Spleen (tissue), 11 donors: ENCODE measurements at regions not wholly inside any gene's neighbourhood (a gene's known extent, or its start where the extent isn't known, plus 50 kb on each side); places are given as distances from the start of the nearest gene placed in this dataset.
A peak's percentile ranks its signal among the peaks of the same experiment; 100 is the strongest.

Source experiments
- DNase-seq: peaks from one replicate; pipeline ENCODE4 v3.0.0-alpha.2; 2020
- H3K27ac ChIP-seq, 8 donors: fragments of 200-600 bp; sonication (generic) in 7 of 8; 1 replicate in 4 of 8; 2 replicates in 4 of 8; pipeline versions ENCODE4 v1.5.0 to v1.8.0; 2016 to 2021; ENCODE audit warnings: inconsistent platforms in 4 of 8, mild to moderate bottlenecking in 4 of 8, moderate library complexity in 1 of 8
- H3K27me3 ChIP-seq, 7 donors: fragments of 200-600 bp; sonication (generic) in 6 of 7; replicated peaks in 1 of 7; 1 replicate in 4 of 7; 2 replicates in 3 of 7; pipeline versions ENCODE4 v1.5.0 to v1.8.0; 2016 to 2021; ENCODE audit warnings: inconsistent platforms in 3 of 7, mild to moderate bottlenecking in 1 of 7
- H3K36me3 ChIP-seq, 6 donors: fragments of 200-600 bp; sonication (generic) in 5 of 6; 1 replicate in 4 of 6; 2 replicates in 2 of 6; pipeline versions ENCODE4 v1.5.0 to v1.8.0; 2016 to 2021; ENCODE audit warnings: inconsistent platforms in 2 of 6
- H3K4me1 ChIP-seq, 6 donors: fragments of 200-600 bp; sonication (generic) in 5 of 6; 1 replicate in 3 of 6; 2 replicates in 3 of 6; pipeline versions ENCODE4 v1.5.0 to v1.8.0; 2016 to 2021; ENCODE audit warnings: inconsistent platforms in 3 of 6
- H3K4me3 ChIP-seq, 8 donors: fragments of 200-600 bp; sonication (generic) in 7 of 8; 1 replicate in 4 of 8; 2 replicates in 4 of 8; pipeline versions ENCODE4 v1.5.0 to v1.8.0; 2016 to 2021; ENCODE audit warnings: inconsistent platforms in 4 of 8, mild to moderate bottlenecking in 4 of 8, moderate library complexity in 2 of 8
- H3K9me3 ChIP-seq, 8 donors: fragments of 200-600 bp; sonication (generic) in 7 of 8; 1 replicate in 4 of 8; 2 replicates in 4 of 8; pipeline versions ENCODE4 v1.5.0 to v1.8.0; 2016 to 2021; ENCODE audit warnings: inconsistent platforms in 4 of 8
- CTCF ChIP-seq, 11 experiments: fragments of 200-600 bp in 7 of 11; fragments of 450-650 bp in 4 of 11; sonication (generic) in 4 of 11; IDR thresholded peaks in 8 of 11; conservative IDR thresholded peaks in 3 of 11; 1 replicate in 7 of 11; 2 replicates in 4 of 11; pipeline versions ENCODE4 v1.4.0 to v1.8.0; 2016 to 2021; ENCODE audit warnings: antibody characterized with exemption in 11 of 11, inconsistent platforms in 4 of 11, mild to moderate bottlenecking in 1 of 11
- POLR2A ChIP-seq, 3 donors: fragments of 450-650 bp; IDR thresholded peaks; one replicate each; pipeline ENCODE4 v1.5.1; 2017; ENCODE audit warnings: antibody characterized with exemption in 3 of 3, mild to moderate bottlenecking in 1 of 3
- POLR2AphosphoS5 ChIP-seq, 3 donors: sonication (generic); formaldehyde crosslinking; IDR thresholded peaks; one replicate each; pipeline ENCODE4 v1.5.1; 2017; ENCODE audit warnings: antibody characterized with exemption in 3 of 3
- WGBS, 5 donors: extraction: QIAGEN DNeasy Blood & Tissue Kit in 3 of 5; methylation state at CpG; one replicate each; pipeline versions ENCODE4 v1.1.5 to v1.1.7; 2013 to 2018; 5-methylcytosine and 5-hydroxymethylcytosine counted together
- intact Hi-C: fragments of 100-400 bp; cut with DNase I; formaldehyde crosslinking; loops from one replicate; pipeline ENCODE4 v1.15.0; 2023; ENCODE audit warnings: low total_unique reads
- donor health status: healthy with polysubstance abuse.
- donor health status: DM: no; HTN: no; CAD: no; lungs with moderate emphysema.
- donor health status: DM: no; HTN: no; CAD: no.
- donor health status: Bipolar disorder and iron deficiency.
- donor health status: healthy.
- donor health status: DM: no; HTN: no; CAD: no.
- donor health status: DM: yes; HTN: yes; CAD: no.

GRCh38 chr12:5227708-5228373, 184.2 kb downstream of the KCNA5 start:
- 33 to 77% (median 65%) methylated on average over 7 of the region's 7 CpGs for WGBS, 5 donors
- peaks cover 0 to 16% (median 0%) of the 10 kb centered on the region in 8 donors for H3K9me3 ChIP-seq
- intact Hi-C loops = no loop called here
- H3K27ac ChIP-seq = peak overlapping the region in 2 of 8 donors; percentile 6 to 32
- TF ChIP-seq POLR2A (IDR thresholded peaks at IDR 0.05) (no peak), POLR2AphosphoS5 (IDR thresholded peaks at IDR 0.05) (peak; percentile 45 to 80 (median 65))
- peaks cover 0 to 17% (median 2%) of the 10 kb centered on the region in 6 donors for H3K4me1 ChIP-seq
- no peak overlapping the region for H3K4me3 ChIP-seq
- H3K27me3 ChIP-seq = peaks cover 0 to 4% (median 0%) of the 10 kb centered on the region in 7 donors
- no peak for DNase-seq
- H3K36me3 ChIP-seq = no peaks in the 10 kb centered on the region

GRCh38 chr12:5230156-5230555, 186.5 kb downstream of the KCNA5 start:
- no peak overlapping the region for H3K27ac ChIP-seq
- no peak for DNase-seq
- intact Hi-C loops = no loop called here
- H3K4me3 ChIP-seq = no peak overlapping the region
- WGBS, 5 donors = 45 to 92% (median 70%) methylated on average over 2 of the region's 2 CpGs
- TF ChIP-seq CTCF (IDR thresholded peaks at IDR 0.05 in 8 of 11, conservative IDR thresholded peaks at IDR 0.05 in 3 of 11) = no peak
- no peak for TF ChIP-seq POLR2AphosphoS5 (IDR thresholded peaks at IDR 0.05)
- TF ChIP-seq POLR2A (IDR thresholded peaks at IDR 0.05) = no peak
- peaks cover 0 to 16% (median 0%) of the 10 kb centered on the region in 8 donors for H3K9me3 ChIP-seq
- H3K27me3 ChIP-seq = peaks cover 0 to 8% (median 0%) of the 10 kb centered on the region in 7 donors
- peaks cover 0 to 17% (median 2%) of the 10 kb centered on the region in 6 donors for H3K4me1 ChIP-seq
- H3K36me3 ChIP-seq = no peaks in the 10 kb centered on the region

GRCh38 chr12:5230861-5231260, 187.2 kb downstream of the KCNA5 start:
- WGBS, 5 donors = 86 to 98% (median 90%) methylated on average over 3 of the region's 3 CpGs
- no peak for TF ChIP-seq POLR2AphosphoS5 (IDR thresholded peaks at IDR 0.05)
- TF ChIP-seq CTCF (IDR thresholded peaks at IDR 0.05 in 8 of 11, conservative IDR thresholded peaks at IDR 0.05 in 3 of 11) = no peak
- TF ChIP-seq POLR2A (IDR thresholded peaks at IDR 0.05) = no peak
- Histone ChIP-seq H3K9me3 (peaks cover 0 to 16% (median 0%) of the 10 kb centered on the region in 8 donors), H3K27me3 (peaks cover 0 to 8% (median 0%) of the 10 kb centered on the region in 7 donors), H3K4me1 (peaks cover 0 to 17% (median 2%) of the 10 kb centered on the region in 6 donors), H3K27ac (no peak overlapping the region), H3K36me3 (no peaks in the 10 kb centered on the region), H3K4me3 (no peak overlapping the region)
- DNase-seq = no peak
- intact Hi-C loops = no loop called here

- H3K4me1 ChIP-seq = peaks cover 0 to 16% (median 1%) of the 10 kb centered on the region in 6 donors
- 74 to 94% (median 79%) methylated on average over 3 of the region's 3 CpGs for WGBS, 5 donors
Observed at GRCh38 chr12:5232291-5232690, 188.6 kb downstream of the KCNA5 start.

GRCh38 chr12:5232826-5233500, 189.3 kb downstream of the KCNA5 start:
- 82 to 91% (median 86%) methylated on average over 9 to 14 of the region's 14 CpGs for WGBS, 5 donors
- intact Hi-C loops = no loop called here
- H3K36me3 ChIP-seq = no peaks in the 10 kb centered on the region
- TF ChIP-seq POLR2A (IDR thresholded peaks at IDR 0.05) (no peak), CTCF (IDR thresholded peaks at IDR 0.05 in 8 of 11, conservative IDR thresholded peaks at IDR 0.05 in 3 of 11) (no peak), POLR2AphosphoS5 (IDR thresholded peaks at IDR 0.05) (no peak)
- H3K4me1 ChIP-seq = peaks cover 0 to 9% (median 0%) of the 10 kb centered on the region in 6 donors
- no peak overlapping the region for H3K27ac ChIP-seq
- DNase-seq = no peak
- peaks cover 0 to 15% (median 0%) of the 10 kb centered on the region in 8 donors for H3K9me3 ChIP-seq
- H3K4me3 ChIP-seq = no peak overlapping the region
- peaks cover 0 to 8% (median 0%) of the 10 kb centered on the region in 7 donors for H3K27me3 ChIP-seq

More at GRCh38 chr12:5232291-5232690, 188.6 kb downstream of the KCNA5 start:
- TF ChIP-seq POLR2AphosphoS5 (IDR thresholded peaks at IDR 0.05) = no peak
- Histone ChIP-seq H3K4me3 (no peak overlapping the region), H3K9me3 (peaks cover 0 to 16% (median 0%) of the 10 kb centered on the region in 8 donors), H3K27ac (no peak overlapping the region), H3K27me3 (peaks cover 0 to 8% (median 0%) of the 10 kb centered on the region in 7 donors), H3K36me3 (no peaks in the 10 kb centered on the region)
- intact Hi-C loops = no loop called here
- DNase-seq = no peak
